Panc1 (cell line): ENCODE measurements at regions not wholly inside any gene's neighbourhood (a gene's known extent, or its start where the extent isn't known, plus 50 kb on each side); places are given as distances from the start of the nearest gene placed in this dataset.
"Not testable (repeated sequence)": the region's sequence is repeated elsewhere in the genome, so short reads cannot be mapped to it uniquely, and the experiment has no call there.

Experiments
- CTCF ChIP-seq: fragments of 450-650 bp; IDR thresholded peaks from 2 replicates; pipeline ENCODE4 v1.5.1; 2017; ENCODE audit warnings: mild to moderate bottlenecking
- POLR2AphosphoS5 ChIP-seq: IDR thresholded peaks from 2 replicates; pipeline ENCODE4 v1.6.1; 2012; ENCODE audit warnings: mild to moderate bottlenecking, low read depth, low read length, moderate library complexity
- REST ChIP-seq, 2 experiments: IDR thresholded peaks; 2 replicates each; pipeline ENCODE4 v1.6.1; 2011 to 2012; ENCODE audit warnings: low read depth in 2 of 2, control low read depth in 1 of 2, low read length in 1 of 2, mild to moderate bottlenecking in 1 of 2, moderate library complexity in 1 of 2; ENCODE audit not compliant: insufficient read depth in 1 of 2
- SIN3A ChIP-seq: IDR thresholded peaks from 2 replicates; pipeline ENCODE4 v1.6.1; 2012; ENCODE audit warnings: low read depth, mild to moderate bottlenecking, low read length, moderate library complexity, borderline replicate concordance; ENCODE audit not compliant: insufficient read depth
- TCF7L2 ChIP-seq: IDR thresholded peaks from 2 replicates; pipeline ENCODE4 v1.6.1; 2011; ENCODE audit warnings: mild to moderate bottlenecking, low read depth, low read length, inconsistent platforms

- TF ChIP-seq CTCF; REST (IDR thresholded peaks at IDR 0.05; ENCODE audit: insufficient read depth in 1 of 2, low read depth in 2 of 2, low read length in 1 of 2); POLR2AphosphoS5; SIN3A; TCF7L2: not testable (repeated sequence)
These were observed 295.6 kb downstream of the RTP5 start for GRCh38 chr2:242165115-242165514.
